Stimulated activated CD8-positive, alpha-beta memory T cell treated with anti-CD3 and anti-CD28 coated beads, Interleukin-4, amount 100 ng/mL, for 4 hours (primary cell): ENCODE measurements at regions not wholly inside any gene's neighbourhood (a gene's known extent, or its start where the extent isn't known, plus 50 kb on each side); places are given as distances from the start of the nearest gene placed in this dataset.

ENCODE experiments used
- DNase-seq, 2 donors: peaks; one replicate each; pipeline ENCODE4 v3.0.0-alpha.2; 2020; ENCODE audit warnings: low read depth in 2 of 2, low spot score in 1 of 2

DNA sequence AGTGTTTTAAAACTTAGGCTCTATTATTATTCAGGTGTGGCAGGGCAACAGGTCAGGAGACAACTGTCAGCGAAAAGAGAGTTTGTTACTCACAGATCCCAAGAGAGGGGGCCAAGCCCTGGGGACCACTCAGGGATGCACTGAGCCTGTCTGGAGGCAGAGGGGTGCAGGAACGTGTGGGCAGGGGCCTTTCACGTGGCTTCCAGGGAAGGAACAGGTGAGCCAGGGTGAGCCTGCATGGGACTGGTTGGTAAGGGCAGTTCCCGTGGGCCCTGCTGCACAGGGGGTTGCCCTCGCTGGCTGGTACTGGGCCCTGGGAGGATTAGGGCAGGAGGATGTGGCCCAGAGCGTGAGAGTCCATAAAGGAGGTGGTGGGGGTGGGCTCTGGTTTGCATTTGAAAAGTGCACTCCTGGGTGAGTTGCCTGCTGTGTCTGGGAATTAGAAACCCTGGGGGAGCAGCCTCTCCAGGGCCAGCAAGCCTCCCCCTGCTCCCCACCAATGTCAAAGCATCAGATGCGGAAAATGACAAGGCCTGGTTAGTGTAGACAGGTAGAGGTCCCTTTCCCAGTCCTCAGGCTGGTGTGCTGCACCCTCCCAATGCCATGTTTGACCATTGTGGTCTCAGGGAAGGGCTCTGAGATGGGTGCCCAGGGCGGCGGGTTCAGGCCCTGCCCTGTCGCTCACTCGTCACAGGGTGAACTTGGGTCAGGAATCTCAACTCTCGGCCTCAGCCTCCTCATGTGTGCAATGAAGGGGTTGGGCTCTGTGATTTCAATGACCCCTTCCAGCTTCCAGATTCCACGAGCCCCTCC lies 127.4 kb upstream of the RPS6KA2 start:
- DNase-seq: no peak

DNA sequence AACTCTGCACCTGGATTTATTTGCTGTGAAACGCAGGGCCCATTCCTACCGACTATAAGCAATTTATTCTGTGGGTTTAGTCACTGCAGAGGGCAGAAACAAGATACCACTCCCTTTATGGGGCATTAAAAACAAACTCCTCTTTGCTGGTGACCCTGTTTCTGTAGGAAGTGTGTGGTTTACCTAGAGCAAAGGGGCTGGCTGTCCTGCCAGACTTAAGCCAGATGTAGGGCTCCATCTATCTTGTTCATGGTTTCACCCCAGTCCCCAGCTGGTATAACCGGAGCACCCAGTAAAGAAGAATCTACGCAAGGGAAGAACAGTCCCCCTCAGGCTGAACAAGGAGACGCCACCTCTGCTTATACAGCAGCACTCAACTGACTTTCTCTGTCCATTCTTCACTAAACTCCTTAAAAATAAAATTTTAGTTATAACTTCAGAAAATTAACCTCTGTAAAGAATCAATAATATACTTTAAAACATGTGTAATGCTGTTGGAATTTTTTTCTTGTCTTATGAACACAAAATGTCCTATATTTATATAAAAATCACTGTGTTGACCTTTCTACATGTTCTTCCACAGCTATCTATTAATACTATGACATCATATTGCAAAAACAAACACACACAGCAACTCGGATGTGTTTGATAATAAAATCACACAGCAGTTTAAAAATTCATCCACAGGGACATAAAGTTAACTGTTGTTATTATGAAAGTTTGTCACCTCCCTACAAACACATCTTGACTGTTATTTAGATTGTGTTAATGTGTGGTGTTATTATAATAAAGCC lies 126.1 kb upstream of the RPS6KA2 start:
- DNase-seq: no peak

DNA sequence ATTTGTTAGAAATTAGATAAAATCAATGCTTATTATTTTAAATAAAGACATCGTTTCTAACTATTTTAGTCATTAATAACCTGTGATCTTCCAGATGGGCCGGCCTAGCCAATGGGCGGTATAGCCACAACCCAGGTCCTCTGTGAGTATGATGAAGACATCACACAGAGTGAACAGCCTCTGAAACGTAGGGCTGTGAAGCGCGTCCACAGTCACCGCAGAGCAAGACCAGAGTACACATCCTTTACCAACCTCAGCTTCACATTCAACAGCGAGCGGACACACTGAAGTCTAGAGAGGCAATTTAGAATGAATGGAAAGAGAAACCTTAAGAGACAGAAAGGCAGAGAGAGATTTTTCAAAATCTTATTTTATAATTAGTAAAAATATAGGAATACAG lies 125.0 kb upstream of the RPS6KA2 start:
- no peak for DNase-seq

DNA sequence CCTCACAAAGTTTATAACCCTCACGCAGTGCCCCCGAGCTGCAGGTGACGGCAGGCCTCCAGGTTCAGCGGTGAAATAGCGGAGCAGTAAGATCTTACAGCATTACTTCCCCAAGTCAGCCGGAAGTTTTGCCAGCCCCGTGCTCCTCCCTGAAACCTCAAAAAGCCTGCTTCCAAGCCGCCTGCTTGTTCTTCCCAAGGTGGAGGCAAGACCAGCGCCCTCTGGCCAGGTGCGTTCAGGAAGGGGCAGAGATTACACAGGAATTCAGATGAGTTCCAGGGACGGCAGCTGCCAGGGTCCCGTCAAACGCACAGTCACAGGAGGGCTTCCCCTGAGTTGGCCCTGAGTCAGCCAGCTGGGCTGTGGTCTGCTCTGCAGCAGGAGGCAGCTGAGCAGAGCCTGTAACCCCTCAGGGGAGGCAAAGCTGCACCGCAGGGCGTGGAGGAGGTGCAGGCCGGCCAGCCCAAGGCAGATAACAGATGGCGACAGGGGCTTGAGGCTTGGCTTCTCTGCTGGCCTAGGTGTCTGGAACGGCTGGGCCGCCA lies 124.1 kb upstream of the RPS6KA2 start:
- no peak for DNase-seq

DNA sequence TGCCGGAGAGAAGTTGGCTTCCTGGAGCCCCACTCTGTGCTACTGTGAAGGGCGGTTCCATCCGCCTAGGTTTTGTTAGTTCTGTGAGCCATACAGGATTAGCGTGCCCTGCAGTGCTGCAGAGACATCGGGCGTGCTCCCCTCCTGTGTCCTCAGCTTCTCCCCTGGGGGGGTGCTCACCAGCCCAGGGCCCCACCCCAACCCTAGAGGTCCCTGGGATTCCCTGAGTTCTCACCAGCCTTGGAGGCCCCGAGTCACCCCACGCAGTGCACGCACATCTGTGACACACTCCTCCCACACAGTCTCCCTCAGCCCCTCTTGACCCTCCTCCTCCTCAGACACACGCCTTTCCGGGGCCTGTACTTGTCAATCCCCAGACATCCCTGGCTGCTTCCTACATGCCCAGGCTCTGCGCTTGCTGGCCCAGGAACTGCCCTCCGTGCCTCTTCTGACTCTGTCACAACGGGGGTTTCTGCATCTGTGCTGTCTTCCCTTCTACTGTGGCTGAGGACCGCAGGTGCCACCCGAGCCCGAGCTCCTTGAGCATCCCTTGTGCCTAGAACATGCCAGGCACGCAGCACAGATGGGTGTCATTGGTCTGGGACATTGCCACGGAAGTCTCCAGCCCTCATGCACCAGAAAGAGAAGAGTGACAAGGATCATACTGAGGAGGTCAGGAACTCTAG lies 123.2 kb upstream of the RPS6KA2 start:
- no peak for DNase-seq

DNA sequence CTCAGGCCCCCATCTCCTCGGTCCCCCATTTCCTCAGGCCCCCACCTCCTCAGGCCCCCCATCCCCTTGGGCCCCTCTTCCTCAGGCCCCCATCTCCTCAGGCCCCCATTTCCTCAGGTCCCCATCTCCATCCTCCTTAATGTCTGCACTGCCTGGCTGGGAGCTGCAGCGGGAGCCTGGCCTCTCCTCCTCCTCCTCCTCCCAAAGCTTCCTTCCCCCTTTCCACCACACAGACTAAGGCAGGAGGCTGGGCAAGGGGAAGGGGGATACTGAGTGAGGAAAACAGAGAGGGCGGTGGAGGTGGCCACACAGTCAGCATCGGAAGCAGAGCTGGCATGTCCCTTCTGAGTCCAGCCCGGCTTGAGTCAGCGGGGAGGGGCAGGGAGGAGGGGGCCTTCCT lies 122.6 kb upstream of the RPS6KA2 start:
- no peak for DNase-seq

DNA sequence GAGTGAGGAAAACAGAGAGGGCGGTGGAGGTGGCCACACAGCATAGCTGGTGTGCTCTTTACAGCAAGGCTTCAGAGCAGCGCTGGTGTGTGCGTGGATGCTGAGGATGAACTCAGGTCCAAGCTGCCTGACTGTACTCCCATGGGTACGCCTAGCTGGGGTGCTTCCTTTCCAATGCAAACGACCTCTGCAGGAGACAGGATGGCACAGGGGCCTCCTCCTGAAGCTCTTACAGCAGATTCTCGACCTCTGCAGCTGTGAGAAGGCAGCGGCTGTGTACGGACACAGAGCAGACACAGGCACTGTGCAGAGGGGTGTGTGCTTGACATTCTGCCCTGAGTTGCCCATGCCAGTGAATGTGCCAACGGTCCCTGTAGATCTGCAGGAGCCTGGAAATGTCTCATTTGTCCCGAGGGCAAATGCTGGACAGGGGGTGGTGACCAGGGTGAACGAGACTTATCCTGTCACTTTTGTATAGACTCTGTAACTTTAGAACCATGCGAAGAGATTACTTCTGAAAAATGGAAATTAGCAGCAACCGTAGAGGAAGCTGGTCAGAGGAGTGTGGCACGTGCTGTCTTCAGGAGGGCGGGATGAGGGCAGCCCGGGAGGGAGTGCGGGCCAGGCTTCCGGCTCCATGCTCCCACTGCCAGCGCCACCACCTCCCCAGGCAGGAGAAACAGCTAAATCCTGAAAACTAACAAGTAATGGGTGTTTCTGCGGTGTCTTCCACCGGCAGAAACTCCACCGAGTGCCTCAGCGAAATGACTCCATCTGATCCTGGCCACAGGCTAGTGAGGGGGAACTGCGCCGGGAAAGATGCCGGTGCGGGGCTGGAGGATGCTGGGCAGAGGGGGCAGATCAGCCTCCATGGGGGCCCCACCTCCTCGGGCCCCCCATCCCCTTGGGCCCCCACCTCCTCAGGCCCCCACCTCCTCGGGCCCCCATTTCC lies 120.9 kb upstream of the RPS6KA2 start:
- no peak for DNase-seq

DNA sequence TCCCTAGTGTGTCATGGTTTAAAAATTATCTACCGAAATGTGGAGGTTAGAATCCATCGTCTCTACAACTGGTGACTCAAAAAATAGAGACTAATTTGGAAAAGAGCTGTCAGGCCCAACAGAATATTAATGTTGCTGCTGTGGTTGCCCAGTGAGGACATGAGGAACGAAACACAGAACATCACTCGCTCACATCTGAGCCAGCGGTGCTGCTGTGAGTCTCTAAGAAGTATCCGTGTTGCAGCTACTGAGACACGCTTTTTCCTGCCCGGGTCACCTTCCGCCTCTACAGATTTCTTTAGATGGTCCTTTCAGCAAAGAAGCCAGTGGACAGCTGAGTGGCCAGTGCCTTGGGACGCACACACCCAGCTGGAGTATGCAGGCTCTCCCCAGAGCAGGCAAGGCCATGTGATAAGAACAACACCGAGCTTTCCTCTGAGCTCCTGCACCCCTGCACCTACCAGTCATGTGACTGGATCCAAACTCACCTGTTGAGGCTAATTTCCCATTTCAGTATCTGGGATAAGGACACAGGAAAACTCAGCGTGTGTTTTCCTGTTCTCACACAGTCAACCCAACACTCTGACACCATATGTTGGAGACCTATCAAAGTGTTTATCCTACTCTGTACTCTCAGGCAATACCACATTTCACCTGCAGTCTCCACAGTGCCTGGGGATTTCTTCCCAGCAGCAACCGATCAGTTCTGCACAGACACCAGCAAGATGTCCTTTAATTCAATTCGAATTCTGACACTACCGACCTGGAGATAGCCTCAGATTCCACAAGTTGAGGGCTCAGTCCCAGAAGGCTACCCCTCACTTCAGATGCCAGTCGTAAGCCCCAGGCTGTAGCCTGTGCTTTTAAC lies 119.0 kb upstream of the RPS6KA2 start:
- no peak for DNase-seq

DNA sequence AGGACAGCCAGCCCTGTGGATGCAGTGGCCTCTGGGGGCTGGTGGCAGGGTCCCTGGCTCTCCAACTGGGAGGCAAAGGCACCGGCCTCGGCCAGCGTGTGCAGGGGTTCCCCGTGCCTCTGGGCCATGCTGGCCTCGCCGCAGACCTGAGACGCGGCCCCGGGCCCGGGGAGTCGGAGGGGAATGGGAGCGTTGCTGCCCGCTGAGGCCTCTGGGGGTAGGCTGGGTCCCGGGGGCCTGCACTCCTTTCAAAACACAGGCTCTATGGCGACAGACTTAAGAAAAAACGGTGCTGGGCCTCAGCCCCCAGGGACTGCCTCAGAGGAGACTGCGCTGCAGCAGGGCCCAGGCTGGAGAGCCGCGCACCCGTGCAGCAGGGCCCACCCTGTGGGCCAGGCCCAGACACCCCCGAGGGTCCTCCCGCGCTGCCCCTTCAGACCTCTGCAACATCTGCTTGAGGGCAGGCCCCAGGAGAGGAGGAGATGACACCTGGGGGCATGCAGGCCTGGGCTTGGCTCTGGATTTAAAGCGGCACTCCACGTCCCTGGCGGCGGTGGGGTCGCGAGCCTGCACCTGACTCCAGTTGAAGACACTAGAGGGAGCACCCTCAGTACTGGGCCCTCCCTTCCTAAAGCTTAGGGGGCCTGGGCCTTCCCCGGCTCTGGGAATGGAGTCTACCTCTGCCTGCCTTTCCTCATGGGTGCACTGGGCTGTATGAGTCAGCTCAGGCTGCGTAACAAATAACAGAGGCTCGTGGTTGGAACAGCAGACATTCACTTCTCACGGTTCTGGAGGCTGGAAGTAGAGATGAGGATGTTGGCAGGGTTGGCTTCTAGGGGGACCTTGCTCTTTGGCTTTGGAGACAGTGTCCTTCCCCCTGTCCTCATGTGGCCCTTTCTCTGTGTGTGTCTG lies 117.4 kb upstream of the RPS6KA2 start:
- no peak for DNase-seq

DNA sequence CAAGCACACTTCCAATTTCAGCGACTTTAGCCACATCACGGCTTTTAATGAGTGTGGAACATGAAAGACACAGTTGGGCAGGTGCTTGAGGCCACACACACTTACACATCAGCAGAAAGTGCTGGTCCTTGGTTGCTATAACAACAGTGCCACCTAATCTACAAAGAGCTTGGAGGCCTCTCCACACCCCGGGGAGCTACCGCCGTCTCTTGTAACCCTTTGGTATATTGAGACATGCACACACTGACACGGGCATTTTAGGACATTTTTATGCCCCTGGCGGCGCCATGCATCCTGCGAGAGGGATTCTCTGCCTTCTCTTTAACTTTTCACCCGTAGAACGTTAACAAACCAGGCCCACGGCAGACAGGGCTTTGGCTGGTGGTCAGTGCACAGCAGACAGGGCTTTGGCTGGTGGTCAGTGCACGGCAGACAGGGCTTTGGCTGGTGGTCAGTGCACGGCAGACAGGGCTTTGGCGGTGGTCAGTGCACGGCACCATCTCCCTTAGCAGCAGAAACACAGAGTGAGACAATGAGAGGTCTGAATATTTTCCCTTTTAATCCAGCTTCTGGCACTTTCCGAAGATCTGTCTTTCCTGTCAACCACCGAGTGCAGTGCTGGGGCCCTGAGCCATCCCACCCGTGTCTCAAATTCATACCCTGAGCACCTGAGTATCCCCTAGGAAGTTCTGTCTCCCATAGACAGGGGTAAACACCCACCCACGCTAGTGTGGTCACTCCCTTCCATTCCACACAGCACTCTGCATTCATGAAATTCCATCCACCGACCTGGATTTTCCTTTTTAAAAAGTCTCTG lies 116.6 kb upstream of the RPS6KA2 start:
- DNase-seq: no peak

DNA sequence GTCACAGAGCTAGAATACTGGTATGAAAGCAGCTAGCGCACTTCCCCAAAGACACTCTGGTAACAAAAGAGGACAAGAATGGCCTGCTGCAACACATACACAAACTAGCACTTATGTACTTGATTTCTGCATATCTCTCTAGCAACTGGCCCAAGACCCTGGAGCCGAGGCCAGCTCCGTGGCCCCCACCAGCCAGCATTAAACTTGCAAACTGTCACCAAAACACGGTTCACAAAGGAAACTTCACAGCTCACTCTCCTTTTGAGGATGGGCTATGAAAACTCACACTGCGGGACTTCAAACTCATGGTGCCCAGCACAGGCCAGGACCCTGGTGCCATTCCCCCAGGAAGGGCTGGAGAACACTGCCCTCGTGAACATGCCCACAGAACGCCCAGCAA lies 115.9 kb upstream of the RPS6KA2 start:
- DNase-seq: no peak

DNA sequence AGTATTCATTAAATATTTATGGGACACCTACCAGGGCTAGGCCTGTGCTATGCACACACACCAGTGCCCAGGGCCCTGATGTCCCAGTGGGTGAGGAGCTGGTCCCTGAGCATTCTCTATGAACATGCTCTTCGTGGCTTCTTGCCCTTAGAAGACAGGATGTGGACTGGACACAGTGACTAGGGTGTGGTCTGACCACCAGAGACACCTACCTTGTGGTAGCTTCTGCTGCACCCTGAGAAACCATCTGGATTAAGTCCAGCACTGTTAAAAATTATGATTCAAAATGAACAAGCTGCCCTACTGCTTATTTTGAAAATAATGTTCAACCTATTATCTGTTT lies 112.9 kb upstream of the RPS6KA2 start:
- no peak for DNase-seq

DNA sequence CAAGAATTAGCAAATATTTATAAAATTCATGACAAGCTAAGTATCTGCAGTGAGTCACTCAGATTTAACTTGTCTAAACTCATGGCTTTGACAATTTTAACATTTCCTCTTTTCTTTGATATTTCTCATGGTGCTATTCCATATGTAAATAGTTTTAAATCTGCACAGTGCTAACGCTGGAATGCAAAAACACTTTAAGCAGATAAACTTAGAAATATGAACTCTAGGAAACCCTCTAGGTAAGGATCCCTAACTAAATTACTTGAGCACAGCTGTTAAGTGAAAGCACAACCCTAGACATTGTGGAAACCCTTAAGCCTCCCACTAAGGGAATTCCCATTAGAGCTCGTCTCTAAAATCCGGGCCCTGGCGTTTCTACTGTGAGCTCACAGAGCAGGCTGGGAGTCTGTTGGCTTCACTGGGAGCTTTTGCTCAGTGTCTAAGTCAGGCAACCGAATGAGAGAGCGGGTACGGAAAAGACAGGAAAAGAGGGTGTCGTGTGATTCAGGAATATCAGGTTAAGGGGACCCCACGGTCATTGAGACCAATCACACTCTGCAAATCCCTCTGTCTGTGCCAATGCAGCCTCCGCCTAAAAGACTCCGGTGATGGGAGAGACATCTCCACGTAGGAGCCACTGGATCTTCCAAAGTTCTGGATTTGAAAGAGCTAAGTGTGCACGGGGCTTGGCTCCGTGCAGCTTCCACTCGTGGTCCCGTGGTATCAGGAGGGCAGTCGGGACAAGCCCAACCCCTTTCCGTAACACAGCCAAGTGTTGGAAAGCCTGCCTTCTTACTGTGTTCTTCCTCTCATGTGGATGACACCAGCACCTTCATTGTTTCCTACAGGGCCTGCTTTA lies 112.3 kb upstream of the RPS6KA2 start:
- no peak for DNase-seq

DNA sequence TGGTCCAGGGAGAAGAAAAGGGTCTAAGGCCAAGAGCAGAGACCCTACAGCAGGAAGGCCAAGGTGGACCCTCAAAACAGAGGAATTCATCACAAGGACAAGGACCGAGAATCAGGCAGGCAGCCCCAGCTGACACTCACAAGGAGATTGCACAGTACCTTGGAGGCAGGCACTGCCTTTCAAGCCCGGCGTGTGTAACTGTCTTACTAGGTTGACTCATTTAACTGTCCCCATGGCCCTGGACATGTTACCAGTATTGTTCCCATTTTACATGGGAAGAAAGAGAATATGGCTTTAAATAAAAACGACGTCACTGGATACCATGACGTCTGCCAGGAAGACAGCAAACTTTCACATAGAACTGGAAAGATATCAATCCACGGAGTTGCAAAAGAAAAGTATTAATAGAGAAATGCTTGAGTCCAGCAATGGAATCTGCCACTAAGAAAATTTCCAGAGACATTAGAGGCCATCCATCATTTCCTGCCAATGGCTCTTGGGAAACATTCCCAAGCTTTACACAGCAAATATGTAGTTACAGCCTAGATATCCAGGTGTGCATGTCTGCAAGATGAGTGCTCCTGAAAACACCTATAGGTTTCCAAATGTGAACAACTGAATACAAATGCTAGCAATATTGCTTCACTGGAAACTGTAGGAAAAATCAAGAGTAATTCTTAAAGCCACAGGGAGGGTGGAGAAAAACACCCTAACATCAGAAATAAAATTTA lies 111.5 kb upstream of the RPS6KA2 start:
- DNase-seq: no peak

DNA sequence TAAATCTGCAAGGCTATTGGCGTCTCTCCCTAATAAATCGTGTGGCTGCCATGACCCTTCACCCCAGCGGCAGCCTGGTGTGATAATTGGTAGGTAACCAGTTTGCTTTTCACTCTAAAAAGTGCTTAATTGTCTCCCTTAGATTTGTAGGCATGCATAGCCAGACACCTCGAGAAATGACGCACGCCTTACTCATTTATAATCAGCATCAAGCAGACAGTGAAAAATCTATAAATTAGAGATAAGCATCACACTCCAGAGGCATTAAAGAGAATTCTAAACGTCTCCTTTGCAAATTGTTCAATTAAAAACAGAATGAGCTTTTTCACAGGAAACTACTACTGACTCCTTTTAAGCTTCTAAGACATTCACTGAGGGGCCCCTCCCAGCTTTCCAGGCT lies 110.2 kb upstream of the RPS6KA2 start:
- no peak for DNase-seq

DNA sequence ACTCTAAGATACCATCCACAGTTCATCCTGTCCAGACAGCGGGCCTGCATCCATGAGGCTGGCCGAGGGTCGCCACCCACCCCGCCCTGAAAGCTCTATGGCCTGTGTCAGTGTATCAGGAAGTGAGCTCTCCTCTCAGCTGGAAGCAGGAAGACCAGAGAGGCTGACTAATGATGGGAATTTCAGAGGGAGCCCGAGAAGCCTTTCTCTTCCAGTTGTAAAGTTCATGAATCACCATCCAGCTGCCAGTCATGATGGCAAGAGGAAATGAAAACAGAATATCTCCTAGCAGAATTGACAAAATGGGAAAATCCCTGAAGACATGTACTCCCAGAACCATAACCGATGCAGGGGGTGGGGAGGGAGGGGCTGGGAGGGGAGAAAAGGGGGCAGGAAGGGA lies 109.6 kb upstream of the RPS6KA2 start:
- DNase-seq: no peak
